ENCODE measurements at regions not wholly inside any gene's neighbourhood (a gene's known extent, or its start where the extent isn't known, plus 50 kb on each side); places are given as distances from the start of the nearest gene placed in this dataset.

- H2AFZ ChIP-seq (ENCODE audit: low read length): no peak overlapping the region
- H3K79me2 ChIP-seq (ENCODE audit: control insufficient read depth, insufficient read depth, low read length): no peaks in the 10 kb centered on the region
- no peak overlapping the region for H3K4me3 ChIP-seq (replicated peaks in 1 of 4; ENCODE audit: control extremely low read depth in 1 of 4, insufficient read depth in 1 of 4, low read depth in 3 of 4, low read length in 4 of 4)
- TF ChIP-seq EZH2 (IDR thresholded peaks at IDR 0.05; ENCODE audit: low read length, missing control alignments): no peak
- TF ChIP-seq, protein P1, sequence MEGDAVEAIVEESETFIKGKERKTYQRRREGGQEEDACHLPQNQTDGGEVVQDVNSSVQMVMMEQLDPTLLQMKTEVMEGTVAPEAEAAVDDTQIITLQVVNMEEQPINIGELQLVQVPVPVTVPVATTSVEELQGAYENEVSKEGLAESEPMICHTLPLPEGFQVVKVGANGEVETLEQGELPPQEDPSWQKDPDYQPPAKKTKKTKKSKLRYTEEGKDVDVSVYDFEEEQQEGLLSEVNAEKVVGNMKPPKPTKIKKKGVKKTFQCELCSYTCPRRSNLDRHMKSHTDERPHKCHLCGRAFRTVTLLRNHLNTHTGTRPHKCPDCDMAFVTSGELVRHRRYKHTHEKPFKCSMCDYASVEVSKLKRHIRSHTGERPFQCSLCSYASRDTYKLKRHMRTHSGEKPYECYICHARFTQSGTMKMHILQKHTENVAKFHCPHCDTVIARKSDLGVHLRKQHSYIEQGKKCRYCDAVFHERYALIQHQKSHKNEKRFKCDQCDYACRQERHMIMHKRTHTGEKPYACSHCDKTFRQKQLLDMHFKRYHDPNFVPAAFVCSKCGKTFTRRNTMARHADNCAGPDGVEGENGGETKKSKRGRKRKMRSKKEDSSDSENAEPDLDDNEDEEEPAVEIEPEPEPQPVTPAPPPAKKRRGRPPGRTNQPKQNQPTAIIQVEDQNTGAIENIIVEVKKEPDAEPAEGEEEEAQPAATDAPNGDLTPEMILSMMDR (conservative IDR thresholded peaks at IDR 0.05 in 1 of 2, IDR thresholded peaks at IDR 0.05 in 1 of 2; ENCODE audit: low read depth in 1 of 2, low read length in 2 of 2): no peak
- no peaks in the 10 kb centered on the region for H3K4me1 ChIP-seq (ENCODE audit: control insufficient read depth, extremely low read depth, insufficient read depth, low read length)
- no peak overlapping the region for H3K4me2 ChIP-seq (ENCODE audit: extremely low read depth, insufficient read depth, low read length)
- no peaks in the 10 kb centered on the region for H3K27me3 ChIP-seq (ENCODE audit: control insufficient read depth, insufficient read depth, low read length)
- H3K9me3 ChIP-seq (ENCODE audit: control insufficient read depth, insufficient read depth, low read depth, low read length): no peaks in the 10 kb centered on the region
- H3K27ac ChIP-seq (ENCODE audit: insufficient read depth, low read length): no peak overlapping the region
- H3K36me3 ChIP-seq (ENCODE audit: control insufficient read depth, insufficient read depth, low read length): no peaks in the 10 kb centered on the region
- no peaks in the 10 kb centered on the region for H4K20me1 ChIP-seq (ENCODE audit: control insufficient read depth, extremely low read depth, insufficient read depth, low read length)
- no peak for DNase-seq (ENCODE audit: low read depth in 2 of 2)
- no peak overlapping the region for H3K9ac ChIP-seq (ENCODE audit: insufficient read depth, low read length)
Observed at GRCh38 chr14:41302776-41303175, 303.9 kb upstream of the LRFN5 start.

- DNase-seq (ENCODE audit: low read depth in 2 of 2): no peak
- no peak overlapping the region for H2AFZ ChIP-seq (ENCODE audit: low read length)
- no peaks in the 10 kb centered on the region for H3K27me3 ChIP-seq (ENCODE audit: control insufficient read depth, insufficient read depth, low read length)
- H3K4me3 ChIP-seq (replicated peaks in 1 of 4; ENCODE audit: control extremely low read depth in 1 of 4, insufficient read depth in 1 of 4, low read depth in 3 of 4, low read length in 4 of 4): no peak overlapping the region
- H3K79me2 ChIP-seq (ENCODE audit: control insufficient read depth, insufficient read depth, low read length): no peaks in the 10 kb centered on the region
- no peak for TF ChIP-seq EZH2 (IDR thresholded peaks at IDR 0.05; ENCODE audit: low read length, missing control alignments)
- TF ChIP-seq, protein P1 (conservative IDR thresholded peaks at IDR 0.05 in 1 of 2, IDR thresholded peaks at IDR 0.05 in 1 of 2; ENCODE audit: low read depth in 1 of 2, low read length in 2 of 2): no peak
- H3K36me3 ChIP-seq (ENCODE audit: control insufficient read depth, insufficient read depth, low read length): no peaks in the 10 kb centered on the region
- H3K4me2 ChIP-seq (ENCODE audit: extremely low read depth, insufficient read depth, low read length): no peak overlapping the region
- no peaks in the 10 kb centered on the region for H3K9me3 ChIP-seq (ENCODE audit: control insufficient read depth, insufficient read depth, low read depth, low read length)
- no peak overlapping the region for H3K9ac ChIP-seq (ENCODE audit: insufficient read depth, low read length)
- H3K27ac ChIP-seq (ENCODE audit: insufficient read depth, low read length): no peak overlapping the region
- no peaks in the 10 kb centered on the region for H4K20me1 ChIP-seq (ENCODE audit: control insufficient read depth, extremely low read depth, insufficient read depth, low read length)
- H3K4me1 ChIP-seq (ENCODE audit: control insufficient read depth, extremely low read depth, insufficient read depth, low read length): no peaks in the 10 kb centered on the region
Observed at GRCh38 chr14:41299924-41300323, 306.8 kb upstream of the LRFN5 start.

DNA sequence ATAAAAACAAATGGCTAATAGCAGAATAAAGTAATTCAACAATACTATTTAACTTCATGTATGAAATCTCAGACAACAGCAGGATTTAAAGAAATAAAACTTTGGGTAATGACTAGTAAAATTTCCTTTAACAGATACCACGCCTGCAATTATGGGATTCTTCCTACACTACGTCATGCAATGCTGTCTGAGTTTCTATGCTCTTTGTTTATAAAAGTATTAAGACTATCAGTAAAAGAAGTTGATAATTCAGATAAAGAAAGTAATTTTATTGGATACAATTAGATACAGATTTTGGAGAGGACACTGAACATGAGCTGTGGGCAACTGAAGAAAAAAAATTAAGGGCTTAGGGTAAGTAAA is 308.4 kb upstream of the LRFN5 start:
- peak in 1 of 2 donors; percentile 12 for DNase-seq (ENCODE audit: low read depth in 2 of 2)
- H3K9me3 ChIP-seq (ENCODE audit: control insufficient read depth, insufficient read depth, low read depth, low read length): no peaks in the 10 kb centered on the region
- H3K79me2 ChIP-seq (ENCODE audit: control insufficient read depth, insufficient read depth, low read length): no peaks in the 10 kb centered on the region
- no peak overlapping the region for H3K4me2 ChIP-seq (ENCODE audit: extremely low read depth, insufficient read depth, low read length)
- no peaks in the 10 kb centered on the region for H3K36me3 ChIP-seq (ENCODE audit: control insufficient read depth, insufficient read depth, low read length)
- H4K20me1 ChIP-seq (ENCODE audit: control insufficient read depth, extremely low read depth, insufficient read depth, low read length): no peaks in the 10 kb centered on the region
- H3K4me1 ChIP-seq (ENCODE audit: control insufficient read depth, extremely low read depth, insufficient read depth, low read length): no peaks in the 10 kb centered on the region
- no peak overlapping the region for H3K9ac ChIP-seq (ENCODE audit: insufficient read depth, low read length)
- no peak overlapping the region for H3K27ac ChIP-seq (ENCODE audit: insufficient read depth, low read length)
- H3K27me3 ChIP-seq (ENCODE audit: control insufficient read depth, insufficient read depth, low read length): no peaks in the 10 kb centered on the region
- no peak overlapping the region for H2AFZ ChIP-seq (ENCODE audit: low read length)
- no peak for TF ChIP-seq EZH2 (IDR thresholded peaks at IDR 0.05; ENCODE audit: low read length, missing control alignments)
- TF ChIP-seq, protein P1 (conservative IDR thresholded peaks at IDR 0.05 in 1 of 2, IDR thresholded peaks at IDR 0.05 in 1 of 2; ENCODE audit: low read depth in 1 of 2, low read length in 2 of 2): no peak
- no peak overlapping the region for H3K4me3 ChIP-seq (replicated peaks in 1 of 4; ENCODE audit: control extremely low read depth in 1 of 4, insufficient read depth in 1 of 4, low read depth in 3 of 4, low read length in 4 of 4)

All from fibroblast of lung (primary cell).